ENCODE measurements at regions not wholly inside any gene's neighbourhood (a gene's known extent, or its start where the extent isn't known, plus 50 kb on each side); places are given as distances from the start of the nearest gene placed in this dataset.

GRCh38 chr3:174725303-174725702 is 133.8 kb upstream of the NAALADL2 start (continued):
- TF ChIP-seq, protein P1, sequence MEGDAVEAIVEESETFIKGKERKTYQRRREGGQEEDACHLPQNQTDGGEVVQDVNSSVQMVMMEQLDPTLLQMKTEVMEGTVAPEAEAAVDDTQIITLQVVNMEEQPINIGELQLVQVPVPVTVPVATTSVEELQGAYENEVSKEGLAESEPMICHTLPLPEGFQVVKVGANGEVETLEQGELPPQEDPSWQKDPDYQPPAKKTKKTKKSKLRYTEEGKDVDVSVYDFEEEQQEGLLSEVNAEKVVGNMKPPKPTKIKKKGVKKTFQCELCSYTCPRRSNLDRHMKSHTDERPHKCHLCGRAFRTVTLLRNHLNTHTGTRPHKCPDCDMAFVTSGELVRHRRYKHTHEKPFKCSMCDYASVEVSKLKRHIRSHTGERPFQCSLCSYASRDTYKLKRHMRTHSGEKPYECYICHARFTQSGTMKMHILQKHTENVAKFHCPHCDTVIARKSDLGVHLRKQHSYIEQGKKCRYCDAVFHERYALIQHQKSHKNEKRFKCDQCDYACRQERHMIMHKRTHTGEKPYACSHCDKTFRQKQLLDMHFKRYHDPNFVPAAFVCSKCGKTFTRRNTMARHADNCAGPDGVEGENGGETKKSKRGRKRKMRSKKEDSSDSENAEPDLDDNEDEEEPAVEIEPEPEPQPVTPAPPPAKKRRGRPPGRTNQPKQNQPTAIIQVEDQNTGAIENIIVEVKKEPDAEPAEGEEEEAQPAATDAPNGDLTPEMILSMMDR (IDR thresholded peaks at IDR 0.05) = no peak
- no peak for TF ChIP-seq JUND (IDR thresholded peaks at IDR 0.05)
- TF ChIP-seq RFX5 (IDR thresholded peaks at IDR 0.05; ENCODE audit: low read length) = no peak
- TF ChIP-seq GABPA (IDR thresholded peaks at IDR 0.05; ENCODE audit: low read depth) = no peak
- TF ChIP-seq ELF1 (IDR thresholded peaks at IDR 0.05) = no peak

DNA sequence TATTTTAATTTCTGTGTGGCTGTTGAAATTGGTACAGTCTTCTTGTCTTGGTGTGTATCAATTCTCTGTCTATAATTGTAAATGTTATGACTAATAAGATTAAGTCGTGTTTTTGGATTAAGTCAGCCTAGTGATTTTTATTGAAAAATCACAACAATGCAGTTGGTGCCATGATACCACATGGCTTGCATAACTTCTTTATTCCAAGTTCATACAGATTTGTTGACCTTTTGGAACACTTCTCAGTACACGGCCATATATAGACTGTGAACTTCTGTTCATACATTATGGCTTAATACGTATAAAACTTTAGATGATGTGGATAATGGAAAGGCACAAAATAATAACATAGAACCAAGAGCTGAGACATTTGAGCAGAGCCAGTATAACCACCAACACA is 121.2 kb upstream of the NAALADL2 start:
- DNase-seq = no peak
- CTCF ChIA-PET = no interaction called here

DNA sequence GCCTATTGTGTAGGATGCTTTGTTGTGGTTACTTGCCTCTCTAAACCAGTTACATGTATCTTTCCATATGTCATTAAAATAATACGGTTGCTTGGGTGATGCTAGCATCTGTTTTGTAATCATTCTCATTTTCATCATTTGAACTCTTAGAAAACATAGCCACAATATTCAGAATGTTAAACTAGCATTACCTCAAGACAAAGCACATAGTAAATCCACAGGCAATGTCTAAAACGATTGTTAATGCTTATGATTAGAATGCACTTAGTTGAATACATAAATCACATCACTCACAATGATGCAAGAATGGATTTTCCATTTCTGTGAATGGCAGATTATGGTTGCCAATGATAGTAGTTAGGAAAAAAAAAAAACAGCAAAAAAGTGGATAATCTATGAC is 110.0 kb upstream of the NAALADL2 start:
- POLR2A ChIA-PET = no interaction called here
- Histone ChIP-seq H3K4me1 (ENCODE audit: control insufficient read depth in 1 of 2, insufficient read depth in 2 of 2, low read depth in 1 of 2, low read length in 1 of 2) (no peaks in the 10 kb centered on the region), H3K9me3 (no peaks in the 10 kb centered on the region)

More for the DNA sequence above, 121.2 kb upstream of the NAALADL2 start:
- Histone ChIP-seq H3K4me3 (ENCODE audit: low read depth in 2 of 2, low read length in 1 of 2) (no peak overlapping the region), H3F3A (replicated peaks; ENCODE audit: insufficient read depth) (no peaks in the 10 kb centered on the region), H3K27me3 (ENCODE audit: insufficient read depth) (no peaks in the 10 kb centered on the region), H3K9me2 (no peaks in the 10 kb centered on the region), H3K27ac (ENCODE audit: low read depth in 2 of 2, low read length in 1 of 2) (no peak overlapping the region), H3K4me1 (ENCODE audit: control insufficient read depth in 1 of 2, insufficient read depth in 2 of 2, low read depth in 1 of 2, low read length in 1 of 2) (no peaks in the 10 kb centered on the region), H3K9me3 (no peaks in the 10 kb centered on the region), H3K4me2 (no peak overlapping the region), H4K20me1 (ENCODE audit: insufficient read depth) (no peaks in the 10 kb centered on the region), H3K9ac (no peak overlapping the region), H3K36me3 (replicated peaks in 1 of 2; ENCODE audit: control insufficient read depth in 1 of 2, insufficient read depth in 2 of 2, low read length in 1 of 2) (no peaks in the 10 kb centered on the region), H3K79me2 (ENCODE audit: insufficient read depth) (no peaks in the 10 kb centered on the region), H2AFZ (ENCODE audit: low read depth) (no peak overlapping the region)
- 81% methylated on average over 3 of the region's 3 CpGs for WGBS (ENCODE audit: low lambda C conversion rate)
- POLR2A ChIA-PET = no interaction called here
- no peak for TF ChIP-seq RFX5 (IDR thresholded peaks at IDR 0.05; ENCODE audit: low read length)
- no peak for TF ChIP-seq RAD21 (IDR thresholded peaks at IDR 0.05; ENCODE audit: low read length)
- TF ChIP-seq MAX (IDR thresholded peaks at IDR 0.05; ENCODE audit: low read depth) = no peak
- no peak for TF ChIP-seq FOXM1 (IDR thresholded peaks at IDR 0.05; ENCODE audit: low read depth)

More for the DNA sequence above, 110.0 kb upstream of the NAALADL2 start:
- no peaks in the 10 kb centered on the region for H3K9me2 ChIP-seq
- H3K27ac ChIP-seq (ENCODE audit: low read depth in 2 of 2, low read length in 1 of 2) = no peak overlapping the region
- no peak overlapping the region for H2AFZ ChIP-seq (ENCODE audit: low read depth)
- H3K27me3 ChIP-seq (ENCODE audit: insufficient read depth) = no peaks in the 10 kb centered on the region
- CTCF ChIA-PET = no interaction called here
- no peak overlapping the region for H3K4me2 ChIP-seq
- no peak for DNase-seq
- WGBS (ENCODE audit: low lambda C conversion rate) = 64% methylated on average over 2 of the region's 2 CpGs
- H3K79me2 ChIP-seq (ENCODE audit: insufficient read depth) = no peaks in the 10 kb centered on the region
- H3K36me3 ChIP-seq (replicated peaks in 1 of 2; ENCODE audit: control insufficient read depth in 1 of 2, insufficient read depth in 2 of 2, low read length in 1 of 2) = no peaks in the 10 kb centered on the region
- H3K9ac ChIP-seq = no peak overlapping the region
- H4K20me1 ChIP-seq (ENCODE audit: insufficient read depth) = no peaks in the 10 kb centered on the region
- H3F3A ChIP-seq (replicated peaks; ENCODE audit: insufficient read depth) = no peaks in the 10 kb centered on the region
- no peak overlapping the region for H3K4me3 ChIP-seq (ENCODE audit: low read depth in 2 of 2, low read length in 1 of 2)
- TF ChIP-seq, protein P2, sequence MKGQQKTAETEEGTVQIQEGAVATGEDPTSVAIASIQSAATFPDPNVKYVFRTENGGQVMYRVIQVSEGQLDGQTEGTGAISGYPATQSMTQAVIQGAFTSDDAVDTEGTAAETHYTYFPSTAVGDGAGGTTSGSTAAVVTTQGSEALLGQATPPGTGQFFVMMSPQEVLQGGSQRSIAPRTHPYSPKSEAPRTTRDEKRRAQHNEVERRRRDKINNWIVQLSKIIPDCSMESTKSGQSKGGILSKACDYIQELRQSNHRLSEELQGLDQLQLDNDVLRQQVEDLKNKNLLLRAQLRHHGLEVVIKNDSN (IDR thresholded peaks at IDR 0.05; ENCODE audit: borderline replicate concordance, low read depth) = no peak
- no peak for TF ChIP-seq FOXM1 (IDR thresholded peaks at IDR 0.05; ENCODE audit: low read depth)
- TF ChIP-seq FOSL2 (IDR thresholded peaks at IDR 0.05; ENCODE audit: borderline replicate concordance, low read depth) = no peak
- no peak for TF ChIP-seq RCOR1 (IDR thresholded peaks at IDR 0.05; ENCODE audit: low read length)
- TF ChIP-seq MEF2A (IDR thresholded peaks at IDR 0.05; ENCODE audit: borderline replicate concordance, low read depth) = no peak
- TF ChIP-seq GATA2 (CRISPR knock-in tag; IDR thresholded peaks at IDR 0.05) = no peak
- TF ChIP-seq, protein P3, sequence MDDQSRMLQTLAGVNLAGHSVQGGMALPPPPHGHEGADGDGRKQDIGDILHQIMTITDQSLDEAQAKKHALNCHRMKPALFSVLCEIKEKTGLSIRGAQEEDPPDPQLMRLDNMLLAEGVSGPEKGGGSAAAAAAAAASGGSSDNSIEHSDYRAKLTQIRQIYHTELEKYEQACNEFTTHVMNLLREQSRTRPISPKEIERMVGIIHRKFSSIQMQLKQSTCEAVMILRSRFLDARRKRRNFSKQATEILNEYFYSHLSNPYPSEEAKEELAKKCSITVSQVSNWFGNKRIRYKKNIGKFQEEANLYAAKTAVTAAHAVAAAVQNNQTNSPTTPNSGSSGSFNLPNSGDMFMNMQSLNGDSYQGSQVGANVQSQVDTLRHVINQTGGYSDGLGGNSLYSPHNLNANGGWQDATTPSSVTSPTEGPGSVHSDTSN (IDR thresholded peaks at IDR 0.05) = no peak
